PC-3 (cell line): ENCODE measurements at regions not wholly inside any gene's neighbourhood (a gene's known extent, or its start where the extent isn't known, plus 50 kb on each side); places are given as distances from the start of the nearest gene placed in this dataset.

ENCODE experiments used
- ATAC-seq: fragments of 200-7000 bp; cut with Tn5 transposase; 2 replicates; pipeline ENCODE4 v1.9.1; 2020; ENCODE audit warnings: mild to moderate bottlenecking, moderate library complexity
- BruUV-seq: library from RNA; stranded (reverse); fragments of 400-500 nt; replicated peaks from 2 replicates; lab custom pipeline; 2021; lab: Mats Ljungman, UMichigan
- CTCF ChIA-PET: fragments of 300-600 bp; sonication (Branson Sonifier 250); formaldehyde crosslinking; loops from one replicate; lab custom pipeline; 2022; ENCODE audit warnings: antibody characterized with exemption; lab: Charles Lee
- POLR2A ChIA-PET: fragments of 300-600 bp; sonication (Branson Sonifier 250); formaldehyde crosslinking; loops from one replicate; lab custom pipeline; 2022; ENCODE audit warnings: antibody characterized with exemption; ENCODE audit not compliant: unreplicated experiment; lab: Charles Lee
- DNase-seq: peaks from one replicate; pipeline ENCODE4 v3.0.0-alpha.2; 2015
- H2AFZ ChIP-seq: fragments of 300-600 bp; sonication (generic); 2 replicates; pipeline ENCODE4 v1.6.0; 2016; ENCODE audit warnings: antibody characterized with exemption, low read length
- H3F3A ChIP-seq: fragments of 300-600 bp; sonication (generic); one replicate; pipeline ENCODE4 v1.6.0; 2017; ENCODE audit warnings: antibody characterized with exemption, low read length, control low read depth, mild to moderate bottlenecking; ENCODE audit not compliant: unreplicated experiment
- H3K27ac ChIP-seq: fragments of 300-600 bp; sonication (generic); 2 replicates; pipeline ENCODE4 v1.5.1; 2016; ENCODE audit warnings: mild to moderate bottlenecking, low read length
- H3K27me3 ChIP-seq: fragments of 300-600 bp; sonication (generic); 2 replicates; pipeline ENCODE4 v1.6.1; 2016; ENCODE audit warnings: low read length, mixed read lengths
- H3K36me3 ChIP-seq: fragments of 300-600 bp; sonication (generic); 2 replicates; pipeline ENCODE4 v1.6.1; 2016; ENCODE audit warnings: low read depth, mixed run types, low read length, mixed read lengths
- H3K4me1 ChIP-seq: fragments of 300-600 bp; sonication (generic); 2 replicates; pipeline ENCODE4 v1.5.1; 2016; ENCODE audit warnings: low read length; ENCODE audit not compliant: insufficient read depth
- H3K4me2 ChIP-seq: fragments of 300-600 bp; sonication (generic); 2 replicates; pipeline ENCODE4 v1.6.0; 2016; ENCODE audit warnings: low read length
- H3K4me3 ChIP-seq: fragments of 300-600 bp; sonication (generic); 2 replicates; pipeline ENCODE4 v1.5.1; 2016; ENCODE audit warnings: mild to moderate bottlenecking, low read length, mixed read lengths
- H3K79me2 ChIP-seq: fragments of 300-600 bp; sonication (generic); 2 replicates; pipeline ENCODE4 v1.6.1; 2017; ENCODE audit warnings: low read length, mixed read lengths
- H3K9ac ChIP-seq: fragments of 300-600 bp; sonication (generic); 2 replicates; pipeline ENCODE4 v1.6.0; 2016; ENCODE audit warnings: mild to moderate bottlenecking, low read length
- H3K9me2 ChIP-seq: fragments of 300-600 bp; sonication (generic); replicated peaks from 2 replicates; pipeline ENCODE4 v1.6.1; 2016; ENCODE audit warnings: mixed run types, low read length, mixed read lengths
- H3K9me3 ChIP-seq: fragments of 300-600 bp; sonication (generic); 2 replicates; pipeline ENCODE4 v1.6.1; 2016; ENCODE audit warnings: low read length, mixed read lengths
- H4K20me1 ChIP-seq: fragments of 300-600 bp; sonication (generic); 2 replicates; pipeline ENCODE4 v1.6.1; 2016; ENCODE audit warnings: low read length, mixed read lengths
- CTCF ChIP-seq: fragments of 300-600 bp; sonication (generic); conservative IDR thresholded peaks from 2 replicates; pipeline ENCODE4 v1.5.1; 2017; ENCODE audit warnings: antibody characterized with exemption, low read depth, mild to moderate bottlenecking, low read length
- EZH2 ChIP-seq: fragments of 300-600 bp; sonication (generic); IDR thresholded peaks from one replicate; pipeline ENCODE4 v1.6.1; 2017; ENCODE audit warnings: antibody characterized with exemption, mild to moderate bottlenecking, low read length; ENCODE audit not compliant: unreplicated experiment
- EZH2phosphoT487 ChIP-seq: fragments of 300-600 bp; sonication (generic); IDR thresholded peaks from 2 replicates; pipeline ENCODE4 v1.6.1; 2018; ENCODE audit warnings: mild to moderate bottlenecking, antibody characterized with exemption, low read length, borderline replicate concordance
- intact Hi-C: fragments of 100-400 bp; cut with micrococcal nuclease; formaldehyde crosslinking; loops from 2 replicates; pipeline ENCODE4 v1.9.0; 2023

GRCh38 chr15:61613138-61613537, 384.0 kb upstream of the RORA start:
- intact Hi-C loops: no loop called here
- ATAC-seq: no peak
- H3K4me1 ChIP-seq: no peaks in the 10 kb centered on the region
- no TSS peak for BruUV-seq
- ChIA-PET CTCF (no interaction called here), POLR2A (no interaction called here)
- H2AFZ ChIP-seq: no peak overlapping the region
- no peaks in the 10 kb centered on the region for H3K79me2 ChIP-seq
- no peaks in the 10 kb centered on the region for H3K36me3 ChIP-seq
- DNase-seq: no peak
- H3K4me2 ChIP-seq: no peak overlapping the region
- no peak overlapping the region for H3K4me3 ChIP-seq
- no peaks in the 10 kb centered on the region for H4K20me1 ChIP-seq
- H3F3A ChIP-seq: no peaks in the 10 kb centered on the region
- H3K27ac ChIP-seq: no peak overlapping the region
- H3K9ac ChIP-seq: no peak overlapping the region
- H3K9me2 ChIP-seq: no peaks in the 10 kb centered on the region
- no peaks in the 10 kb centered on the region; the same call in 1 of the 2 replicates for H3K27me3 ChIP-seq
- TF ChIP-seq EZH2: no peak
- no peak for TF ChIP-seq EZH2phosphoT487
- TF ChIP-seq CTCF: no peak
- no peaks in the 10 kb centered on the region for H3K9me3 ChIP-seq

GRCh38 chr15:61612111-61612510, 383.0 kb upstream of the RORA start:
- H3K9me2 ChIP-seq: no peaks in the 10 kb centered on the region
- no peak overlapping the region for H3K27ac ChIP-seq
- no peak for ATAC-seq
- H3K27me3 ChIP-seq: no peaks in the 10 kb centered on the region; the same call in 1 of the 2 replicates
- DNase-seq: no peak
- no peak overlapping the region for H3K4me2 ChIP-seq
- ChIA-PET POLR2A (no interaction called here), CTCF (no interaction called here)
- H3K4me1 ChIP-seq: no peaks in the 10 kb centered on the region
- BruUV-seq: no TSS peak
- no peaks in the 10 kb centered on the region for H3F3A ChIP-seq
- H3K9ac ChIP-seq: no peak overlapping the region
- H4K20me1 ChIP-seq: no peaks in the 10 kb centered on the region
- no peak overlapping the region for H3K4me3 ChIP-seq
- intact Hi-C loops: no loop called here
- H3K79me2 ChIP-seq: no peaks in the 10 kb centered on the region
- no peak overlapping the region for H2AFZ ChIP-seq
- H3K9me3 ChIP-seq: no peaks in the 10 kb centered on the region
- no peaks in the 10 kb centered on the region for H3K36me3 ChIP-seq
- no peak for TF ChIP-seq EZH2phosphoT487
- TF ChIP-seq CTCF: no peak
- no peak for TF ChIP-seq EZH2

GRCh38 chr15:61605343-61605742, 376.2 kb upstream of the RORA start:
- no peaks in the 10 kb centered on the region for H3K79me2 ChIP-seq
- POLR2A ChIA-PET: no interaction called here
- H4K20me1 ChIP-seq: no peaks in the 10 kb centered on the region
- H2AFZ ChIP-seq: no peak overlapping the region
- no TSS peak for BruUV-seq
- H3K27ac ChIP-seq: no peak overlapping the region
- no peaks in the 10 kb centered on the region for H3K4me1 ChIP-seq
- ATAC-seq (no peak), DNase-seq (no peak)
- no peak overlapping the region for H3K9ac ChIP-seq
- TF ChIP-seq EZH2phosphoT487: no peak
- TF ChIP-seq CTCF: no peak
- TF ChIP-seq EZH2: no peak
- peaks cover 7% of the 10 kb centered on the region for H3K27me3 ChIP-seq
- H3F3A ChIP-seq: no peaks in the 10 kb centered on the region
- no peak overlapping the region for H3K4me3 ChIP-seq
- CTCF ChIA-PET: no interaction called here
- no peak overlapping the region for H3K4me2 ChIP-seq
- H3K9me3 ChIP-seq: no peaks in the 10 kb centered on the region
- intact Hi-C loops: no loop called here
- no peaks in the 10 kb centered on the region for H3K36me3 ChIP-seq
- no peaks in the 10 kb centered on the region for H3K9me2 ChIP-seq
